K562 (cell line): ENCODE measurements at regions not wholly inside any gene's neighbourhood (a gene's known extent, or its start where the extent isn't known, plus 50 kb on each side); places are given as distances from the start of the nearest gene placed in this dataset.
A peak's percentile ranks its signal among the peaks of the same experiment; 100 is the strongest.

Source experiments
- AFF4 ChIP-seq: sonication (generic); formaldehyde crosslinking; IDR thresholded peaks from 2 replicates; pipeline ENCODE4 v1.8.0; 2023; ENCODE audit warnings: mild to moderate bottlenecking, missing genetic modification reagents
- CBFA2T2 ChIP-seq: fragments of 450-650 bp; conservative IDR thresholded peaks from 2 replicates; pipeline ENCODE4 v1.6.1; 2017; ENCODE audit warnings: mild to moderate bottlenecking
- E2F1 ChIP-seq: sonication (generic); formaldehyde crosslinking; IDR thresholded peaks from 2 replicates; pipeline ENCODE4 v1.8.1; 2023; ENCODE audit warnings: mild to moderate bottlenecking, missing genetic modification reagents, moderate library complexity
- E2F5 ChIP-seq: sonication (generic); formaldehyde crosslinking; IDR thresholded peaks from 2 replicates; pipeline ENCODE4 v1.8.0; 2022; ENCODE audit warnings: mild to moderate bottlenecking, missing genetic modification reagents
- E4F1 ChIP-seq: fragments of 250-450 bp; sonication (Bioruptor Pico); IDR thresholded peaks from 2 replicates; pipeline ENCODE4 v1.5.0; 2021; ENCODE audit warnings: mild to moderate bottlenecking, borderline replicate concordance
- ERF ChIP-seq: fragments of 450-650 bp; formaldehyde crosslinking; IDR thresholded peaks from 2 replicates; pipeline ENCODE4 v1.4.0; 2020; ENCODE audit warnings: mild to moderate bottlenecking, mixed read lengths
- ESRRB ChIP-seq: fragments of 250-450 bp; sonication (Bioruptor Pico); IDR thresholded peaks from 2 replicates; pipeline ENCODE4 v1.5.0; 2020; ENCODE audit warnings: mild to moderate bottlenecking, moderate library complexity, borderline replicate concordance
- FOXJ2 ChIP-seq: fragments of 200-800 bp; sonication (Bioruptor generic); IDR thresholded peaks from 2 replicates; pipeline ENCODE4 v1.6.1; 2016; ENCODE audit warnings: missing genetic modification characterization, missing compliant biosample characterization
- GTF2A2 ChIP-seq: IDR thresholded peaks from 2 replicates; pipeline ENCODE4 v1.6.1; 2016; ENCODE audit warnings: mild to moderate bottlenecking, missing genetic modification characterization, missing compliant biosample characterization
- HDAC1 ChIP-seq, 2 experiments: fragments of 450-650 bp; IDR thresholded peaks; 2 replicates each; pipeline ENCODE4 v1.6.1; 2016 to 2017; ENCODE audit warnings: inconsistent platforms in 1 of 2, mild to moderate bottlenecking in 1 of 2, moderate library complexity in 1 of 2
- RAD51 ChIP-seq: fragments of 450-650 bp; IDR thresholded peaks from 2 replicates; pipeline ENCODE4 v1.7.1; 2016; ENCODE audit warnings: low read depth, mild to moderate bottlenecking, borderline replicate concordance
- TRIM24 ChIP-seq, 2 experiments: fragments of 450-650 bp; IDR thresholded peaks; 2 replicates each; pipeline ENCODE4 v1.6.1; 2016
- VEZF1 ChIP-seq: fragments of 200-800 bp; sonication (Bioruptor generic); IDR thresholded peaks from 2 replicates; pipeline ENCODE4 v1.6.1; 2017; ENCODE audit warnings: missing genetic modification characterization, missing compliant biosample characterization
- ZBTB1 ChIP-seq: sonication (generic); formaldehyde crosslinking; IDR thresholded peaks from 2 replicates; pipeline ENCODE4 v1.8.1; 2023; ENCODE audit warnings: missing genetic modification reagents, low read depth, mild to moderate bottlenecking, borderline replicate concordance
- ZBTB17 ChIP-seq: fragments of 450-650 bp; formaldehyde crosslinking; IDR thresholded peaks from 2 replicates; pipeline ENCODE4 v1.4.0; 2020; ENCODE audit warnings: mild to moderate bottlenecking
- ZC3H8 ChIP-seq: fragments of 450-650 bp; IDR thresholded peaks from 2 replicates; pipeline ENCODE4 v1.6.1; 2017
- ZFP30 ChIP-seq: fragments of 250-450 bp; sonication (Bioruptor Pico); IDR thresholded peaks from 2 replicates; pipeline ENCODE4 v1.8.0; 2022; ENCODE audit warnings: moderate library complexity, mild to moderate bottlenecking, inconsistent platforms, borderline replicate concordance
- ZNF263 ChIP-seq: sonication (generic); formaldehyde crosslinking; IDR thresholded peaks from 2 replicates; pipeline ENCODE4 v1.8.0; 2022; ENCODE audit warnings: mild to moderate bottlenecking, missing genetic modification reagents, borderline replicate concordance
- ZSCAN32 ChIP-seq: fragments of 450-650 bp; formaldehyde crosslinking; IDR thresholded peaks from 2 replicates; pipeline ENCODE4 v1.4.0; 2020; ENCODE audit warnings: mild to moderate bottlenecking, moderate library complexity

- TF ChIP-seq E2F5: no peak
- TF ChIP-seq ZNF263 (CRISPR knock-in tag): no peak
- TF ChIP-seq FOXJ2 (tag): no peak
- no peak for TF ChIP-seq ZFP30
- peak; percentile 92 for TF ChIP-seq ZBTB17 (CRISPR knock-in tag)
- no peak for TF ChIP-seq ZBTB1 (CRISPR knock-in tag)
- TF ChIP-seq E4F1 (CRISPR knock-in tag): peak; percentile 83
- no peak for TF ChIP-seq AFF4 (CRISPR knock-in tag)
- peak; percentile 31 to 48; a peak in 2 of 4 replicates for TF ChIP-seq TRIM24 (IDR thresholded peaks at IDR 0.05)
- no peak for TF ChIP-seq CBFA2T2
- TF ChIP-seq HDAC1 (IDR thresholded peaks at IDR 0.05): no peak
- no peak for TF ChIP-seq RAD51
- peak; percentile 92 for TF ChIP-seq ERF (CRISPR knock-in tag)
- no peak for TF ChIP-seq ESRRB
- no peak for TF ChIP-seq ZC3H8
- peak; percentile 70 for TF ChIP-seq VEZF1 (CRISPR knock-in tag)
- peak; percentile 95 for TF ChIP-seq GTF2A2 (tag)
- no peak for TF ChIP-seq E2F1 (CRISPR knock-in tag)
- 0 out of 2 replicates have a peak, but pooled peaks have one; percentile 46 for TF ChIP-seq ZSCAN32 (CRISPR knock-in tag)
Measured at GRCh38 chr15:67900621-67901147, 60.8 kb upstream of the RNU6-1 start (continued).
